Stomach (tissue), 8 donors: ENCODE measurements at regions not wholly inside any gene's neighbourhood (a gene's known extent, or its start where the extent isn't known, plus 50 kb on each side); places are given as distances from the start of the nearest gene placed in this dataset.

Source experiments
- DNase-seq, 2 donors: peaks; one replicate each; pipeline versions ENCODE4 v3.0.0 to v3.0.0-alpha.2; 2013 to 2019
- H3K27ac ChIP-seq, 5 donors: fragments of 200-600 bp in 4 of 5; sonication (generic) in 4 of 5; one replicate each; pipeline ENCODE4 v1.5.1; 2013 to 2019; ENCODE audit warnings: mild to moderate bottlenecking in 1 of 5, moderate library complexity in 1 of 5
- H3K27me3 ChIP-seq, 3 donors: fragments of 200-600 bp; sonication (generic); one replicate each; pipeline ENCODE4 v1.5.1; 2017 to 2019; ENCODE audit warnings: mixed run types in 1 of 3
- H3K36me3 ChIP-seq, 4 donors: fragments of 200-600 bp; sonication (generic); 1 replicate in 3 of 4; 2 replicates in 1 of 4; pipeline ENCODE4 v1.5.1; 2016 to 2019
- H3K4me1 ChIP-seq, 4 donors: fragments of 200-600 bp; sonication (generic); one replicate each; pipeline ENCODE4 v1.5.1; 2016 to 2019
- H3K4me3 ChIP-seq, 4 donors: fragments of 200-600 bp; sonication (generic) in 3 of 4; one replicate each; pipeline ENCODE4 v1.5.1; 2016 to 2019; ENCODE audit warnings: mild to moderate bottlenecking in 1 of 4
- H3K9me3 ChIP-seq, 4 donors: fragments of 200-600 bp; sonication (generic); one replicate each; pipeline ENCODE4 v1.5.1; 2016 to 2019
- EP300 ChIP-seq: sonication (generic); formaldehyde crosslinking; IDR thresholded peaks from one replicate; pipeline ENCODE4 v1.6.1; 2017; ENCODE audit warnings: antibody characterized with exemption
- POLR2A ChIP-seq, 4 donors: fragments of 450-650 bp; IDR thresholded peaks; one replicate each; pipeline ENCODE4 v1.6.1; 2016; ENCODE audit warnings: antibody characterized with exemption in 4 of 4, control low read depth in 2 of 4, mild to moderate bottlenecking in 1 of 4, moderate library complexity in 1 of 4
- POLR2AphosphoS5 ChIP-seq, 3 donors: sonication (generic); formaldehyde crosslinking; IDR thresholded peaks; one replicate each; pipeline ENCODE4 v1.6.1; 2016; ENCODE audit warnings: antibody characterized with exemption in 3 of 3
- WGBS, 5 donors: extraction: QIAGEN DNeasy Blood & Tissue Kit in 3 of 5; methylation state at CpG; one replicate each; pipeline versions ENCODE4 v1.1.5 to v1.1.7; 2013 to 2018; 5-methylcytosine and 5-hydroxymethylcytosine counted together
- intact Hi-C: fragments of 100-400 bp; cut with DNase I; formaldehyde crosslinking; loops from one replicate; pipeline ENCODE4 v1.15.1; 2023; ENCODE audit warnings: low total_unique reads
- TF ChIP-seq, protein P1 (sequence below), 7 experiments: fragments of 450-650 bp in 4 of 7; fragments of 200-600 bp in 3 of 7; sonication (generic) in 3 of 7; IDR thresholded peaks; one replicate each; pipeline ENCODE4 v1.5.1; 2016 to 2019; ENCODE audit warnings: antibody characterized with exemption in 7 of 7, control low read depth in 2 of 7, mild to moderate bottlenecking in 1 of 7
- donor health status: healthy with polysubstance abuse.
- donor health status: Bipolar disorder and iron deficiency.
- donor health status: healthy.

GRCh38 chr5:39846144-39846543, 421.4 kb upstream of the DAB2 start:
- H3K4me1 ChIP-seq, result no peaks in the 10 kb centered on the region
- no peak overlapping the region for H3K4me3 ChIP-seq
- TF ChIP-seq, protein P1, sequence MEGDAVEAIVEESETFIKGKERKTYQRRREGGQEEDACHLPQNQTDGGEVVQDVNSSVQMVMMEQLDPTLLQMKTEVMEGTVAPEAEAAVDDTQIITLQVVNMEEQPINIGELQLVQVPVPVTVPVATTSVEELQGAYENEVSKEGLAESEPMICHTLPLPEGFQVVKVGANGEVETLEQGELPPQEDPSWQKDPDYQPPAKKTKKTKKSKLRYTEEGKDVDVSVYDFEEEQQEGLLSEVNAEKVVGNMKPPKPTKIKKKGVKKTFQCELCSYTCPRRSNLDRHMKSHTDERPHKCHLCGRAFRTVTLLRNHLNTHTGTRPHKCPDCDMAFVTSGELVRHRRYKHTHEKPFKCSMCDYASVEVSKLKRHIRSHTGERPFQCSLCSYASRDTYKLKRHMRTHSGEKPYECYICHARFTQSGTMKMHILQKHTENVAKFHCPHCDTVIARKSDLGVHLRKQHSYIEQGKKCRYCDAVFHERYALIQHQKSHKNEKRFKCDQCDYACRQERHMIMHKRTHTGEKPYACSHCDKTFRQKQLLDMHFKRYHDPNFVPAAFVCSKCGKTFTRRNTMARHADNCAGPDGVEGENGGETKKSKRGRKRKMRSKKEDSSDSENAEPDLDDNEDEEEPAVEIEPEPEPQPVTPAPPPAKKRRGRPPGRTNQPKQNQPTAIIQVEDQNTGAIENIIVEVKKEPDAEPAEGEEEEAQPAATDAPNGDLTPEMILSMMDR (IDR thresholded peaks at IDR 0.05), result no peak
- H3K9me3 ChIP-seq, result no peaks in the 10 kb centered on the region
- H3K36me3 ChIP-seq, result no peaks in the 10 kb centered on the region
- H3K27ac ChIP-seq, result no peak overlapping the region
- no peak for DNase-seq
- intact Hi-C loops, result no loop called here
- no peaks in the 10 kb centered on the region for H3K27me3 ChIP-seq

DNA sequence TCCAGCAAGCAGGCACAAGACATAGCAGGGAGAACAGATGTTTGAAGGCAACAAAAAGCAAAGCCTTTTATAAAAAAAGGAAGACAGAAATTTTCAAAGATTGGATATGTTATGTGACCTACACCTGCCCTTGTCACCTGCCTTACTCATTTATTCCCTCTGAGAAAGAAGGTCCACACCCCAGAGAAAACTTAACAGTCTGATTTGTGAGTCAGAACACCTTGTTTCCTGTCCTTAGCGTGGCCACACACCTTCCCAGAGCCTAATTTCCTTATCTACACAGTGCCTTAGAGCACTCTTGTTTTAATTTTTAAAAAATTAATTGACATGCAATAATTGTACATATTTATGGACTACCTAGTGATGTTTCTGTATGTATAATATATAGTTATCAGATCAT, 419.0 kb upstream of the DAB2 start:
- H3K36me3 ChIP-seq, result no peaks in the 10 kb centered on the region
- intact Hi-C loops, result no loop called here
- peaks cover 0 to 18% (median 13%) of the 10 kb centered on the region in 4 donors for H3K9me3 ChIP-seq
- 45 to 63% (median 52%) methylated on average over 1 of the region's 1 CpG for WGBS, 5 donors
- no peaks in the 10 kb centered on the region for H3K4me1 ChIP-seq
- no peak overlapping the region for H3K4me3 ChIP-seq
- no peaks in the 10 kb centered on the region for H3K27me3 ChIP-seq
- no peak overlapping the region for H3K27ac ChIP-seq
- DNase-seq, result no peak
- peak in 1 of 3 donors; percentile 10 for TF ChIP-seq POLR2AphosphoS5 (IDR thresholded peaks at IDR 0.05)
- no peak for TF ChIP-seq EP300

DNA sequence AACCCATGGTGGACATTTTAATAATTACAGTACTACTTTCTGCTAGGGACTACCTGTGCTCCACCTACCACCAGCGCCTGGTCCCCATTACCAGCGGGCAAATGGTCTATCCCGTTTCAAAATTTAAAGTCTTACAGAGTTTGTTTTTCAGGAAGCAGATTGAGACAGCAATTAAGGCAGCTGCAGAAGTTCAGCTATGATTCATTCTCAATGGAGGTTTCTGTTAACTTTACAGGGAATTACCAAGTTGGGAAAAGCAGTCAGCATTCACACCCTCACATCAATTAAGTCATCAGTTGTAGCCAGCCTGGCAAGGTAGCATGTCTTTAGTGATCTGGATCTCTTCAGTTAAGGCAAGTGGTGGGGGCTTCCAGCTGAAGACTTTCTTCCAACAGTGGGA, 410.6 kb upstream of the DAB2 start:
- H3K4me1 ChIP-seq, result no peaks in the 10 kb centered on the region
- no peak overlapping the region for H3K4me3 ChIP-seq
- no peak for TF ChIP-seq POLR2AphosphoS5 (IDR thresholded peaks at IDR 0.05)
- TF ChIP-seq, protein P1 (IDR thresholded peaks at IDR 0.05), result no peak
- no peak for TF ChIP-seq POLR2A (IDR thresholded peaks at IDR 0.05)
- no peak for TF ChIP-seq EP300
- H3K27me3 ChIP-seq, result no peaks in the 10 kb centered on the region
- no peak overlapping the region for H3K27ac ChIP-seq
- DNase-seq, result no peak
- H3K9me3 ChIP-seq, result peaks cover 0 to 16% (median 15%) of the 10 kb centered on the region in 4 donors
- H3K36me3 ChIP-seq, result no peaks in the 10 kb centered on the region
- WGBS, 5 donors, result 82 to 93% (median 87%) methylated on average over 3 of the region's 3 CpGs
- intact Hi-C loops, result no loop called here

DNA sequence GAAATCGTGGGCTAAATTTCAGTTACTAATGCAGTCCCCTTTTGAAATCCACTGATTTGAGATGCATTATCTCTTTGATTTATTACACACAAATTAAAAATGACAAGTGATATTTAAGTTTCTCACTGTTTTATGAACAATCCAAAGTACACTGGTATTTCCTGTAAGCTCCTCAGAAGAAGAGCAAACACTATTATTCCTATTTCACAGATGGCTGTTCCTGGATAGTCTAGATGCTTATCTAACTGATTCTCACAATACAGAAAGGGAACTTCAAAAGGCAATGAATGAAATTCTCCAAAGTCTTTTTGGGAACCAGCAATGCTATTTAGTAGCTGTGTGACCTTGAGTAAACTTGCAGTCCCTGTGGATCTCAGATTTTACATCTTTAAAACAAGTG, 404.7 kb upstream of the DAB2 start:
- H3K27ac ChIP-seq, result no peak overlapping the region
- H3K9me3 ChIP-seq, result no peaks in the 10 kb centered on the region
- 74 to 90% (median 84%) methylated on average over 1 of the region's 1 CpG for WGBS, 5 donors
- no peaks in the 10 kb centered on the region for H3K4me1 ChIP-seq
- intact Hi-C loops, result no loop called here
- H3K4me3 ChIP-seq, result no peak overlapping the region
- no peak for DNase-seq
- H3K27me3 ChIP-seq, result no peaks in the 10 kb centered on the region
- H3K36me3 ChIP-seq, result no peaks in the 10 kb centered on the region
- TF ChIP-seq POLR2AphosphoS5 (IDR thresholded peaks at IDR 0.05) (no peak), POLR2A (IDR thresholded peaks at IDR 0.05) (no peak), EP300 (no peak)
- TF ChIP-seq, protein P1 (IDR thresholded peaks at IDR 0.05), result no peak

GRCh38 chr5:39826051-39826450, 401.3 kb upstream of the DAB2 start:
- WGBS, 5 donors, result 70 to 80% (median 73%) methylated on average over 4 of the region's 4 CpGs
- intact Hi-C loops, result no loop called here

More at GRCh38 chr5:39826051-39826450, 401.3 kb upstream of the DAB2 start:
- no peak overlapping the region for H3K27ac ChIP-seq
- H3K9me3 ChIP-seq, result no peaks in the 10 kb centered on the region
- no peak overlapping the region for H3K4me3 ChIP-seq
- no peaks in the 10 kb centered on the region for H3K27me3 ChIP-seq
- no peaks in the 10 kb centered on the region for H3K36me3 ChIP-seq
- no peak for TF ChIP-seq POLR2A (IDR thresholded peaks at IDR 0.05)
- no peak for TF ChIP-seq POLR2AphosphoS5 (IDR thresholded peaks at IDR 0.05)
- TF ChIP-seq EP300, result no peak
- TF ChIP-seq, protein P1 (IDR thresholded peaks at IDR 0.05), result no peak
- DNase-seq, result no peak
- no peaks in the 10 kb centered on the region for H3K4me1 ChIP-seq
